ENCODE measurements at regions not wholly inside any gene's neighbourhood (a gene's known extent, or its start where the extent isn't known, plus 50 kb on each side); places are given as distances from the start of the nearest gene placed in this dataset.

GRCh38 chr2:78061732-78062131 lies 539.6 kb upstream of the LRRTM4 start:
- Mint-ChIP-seq H3K4me3 (no peak overlapping the region), H3K27ac (no peak overlapping the region), H3K27me3 (ENCODE audit: low read depth) (no peaks in the 10 kb centered on the region), H3K36me3 (ENCODE audit: low read depth) (no peaks in the 10 kb centered on the region), H3K4me1 (ENCODE audit: low read depth) (no peaks in the 10 kb centered on the region), H3K9me3 (ENCODE audit: insufficient read depth) (peaks cover 7% of the 10 kb centered on the region)
- DNase-seq (no peak), ATAC-seq (no peak)
- CTCF ChIA-PET = no interaction called here
- POLR2A ChIA-PET = no interaction called here

DNA sequence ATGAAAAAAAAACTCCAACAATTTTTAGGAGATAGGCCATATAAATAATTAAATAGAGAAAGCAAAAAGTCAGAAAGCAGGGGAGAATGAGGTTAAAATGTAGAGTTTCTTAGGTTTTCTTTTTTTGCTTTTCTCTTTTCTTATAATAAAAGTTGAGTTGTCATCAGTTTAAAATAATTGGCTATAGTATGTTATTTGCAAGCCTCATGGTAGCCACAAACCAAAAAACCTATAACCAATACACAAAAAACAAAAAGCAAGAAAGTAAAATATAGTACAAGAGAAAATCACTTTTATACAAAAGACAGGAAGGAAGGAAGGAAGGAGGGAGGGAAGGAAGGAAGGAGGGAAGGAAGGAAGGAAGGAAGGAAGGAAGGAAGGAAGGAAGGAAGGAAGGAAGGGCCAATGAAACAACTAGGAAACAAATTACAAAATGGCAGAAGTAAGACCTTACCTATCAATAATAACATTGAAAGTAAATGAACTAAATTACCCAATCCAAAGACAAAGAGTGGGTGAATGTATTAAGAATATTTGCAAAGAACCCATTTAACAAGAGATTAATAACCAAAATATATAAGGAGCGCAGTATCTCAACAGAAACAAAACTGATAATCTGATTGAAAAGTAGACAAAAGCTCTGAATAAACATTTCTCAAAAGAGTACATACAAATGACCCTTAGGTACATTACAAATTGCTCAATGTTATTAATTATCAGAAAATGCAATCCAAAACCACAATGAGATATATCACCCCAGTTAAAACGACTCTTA lies 541.3 kb upstream of the LRRTM4 start:
- Mint-ChIP-seq H3K27me3 (ENCODE audit: low read depth) (no peaks in the 10 kb centered on the region), H3K4me1 (ENCODE audit: low read depth) (no peaks in the 10 kb centered on the region), H3K9me3 (ENCODE audit: insufficient read depth) (peaks cover 7% of the 10 kb centered on the region), H3K36me3 (ENCODE audit: low read depth) (no peaks in the 10 kb centered on the region), H3K27ac (no peak overlapping the region), H3K4me3 (no peak overlapping the region)
- ATAC-seq = no peak
- CTCF ChIA-PET = no interaction called here
- no peak for DNase-seq
- POLR2A ChIA-PET = no interaction called here

DNA sequence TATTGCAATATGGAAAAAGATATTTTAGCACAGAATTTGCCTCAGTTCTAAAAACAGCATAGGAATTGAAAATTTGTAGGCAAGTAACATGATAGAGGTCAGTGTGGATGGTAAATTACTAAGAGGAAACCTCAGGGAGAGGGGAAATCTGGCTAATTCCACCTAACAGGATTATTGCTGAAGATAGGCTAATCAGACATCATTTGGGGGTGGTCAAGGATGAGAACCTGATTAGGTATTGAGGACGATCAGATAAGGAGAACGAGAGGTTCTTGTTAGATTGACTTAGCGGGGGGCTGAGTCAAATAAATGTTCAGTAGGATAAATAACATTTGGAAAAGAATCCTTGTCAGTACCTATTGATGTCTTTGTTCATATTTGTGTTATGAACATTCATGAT lies 543.2 kb upstream of the LRRTM4 start:
- Mint-ChIP-seq H3K4me3 (no peak overlapping the region), H3K27me3 (ENCODE audit: low read depth) (no peaks in the 10 kb centered on the region), H3K27ac (no peak overlapping the region), H3K36me3 (ENCODE audit: low read depth) (no peaks in the 10 kb centered on the region), H3K9me3 (ENCODE audit: insufficient read depth) (no peaks in the 10 kb centered on the region), H3K4me1 (ENCODE audit: low read depth) (no peaks in the 10 kb centered on the region)
- ChIA-PET POLR2A (no interaction called here), CTCF (no interaction called here)
- DNase-seq (no peak), ATAC-seq (no peak)

DNA sequence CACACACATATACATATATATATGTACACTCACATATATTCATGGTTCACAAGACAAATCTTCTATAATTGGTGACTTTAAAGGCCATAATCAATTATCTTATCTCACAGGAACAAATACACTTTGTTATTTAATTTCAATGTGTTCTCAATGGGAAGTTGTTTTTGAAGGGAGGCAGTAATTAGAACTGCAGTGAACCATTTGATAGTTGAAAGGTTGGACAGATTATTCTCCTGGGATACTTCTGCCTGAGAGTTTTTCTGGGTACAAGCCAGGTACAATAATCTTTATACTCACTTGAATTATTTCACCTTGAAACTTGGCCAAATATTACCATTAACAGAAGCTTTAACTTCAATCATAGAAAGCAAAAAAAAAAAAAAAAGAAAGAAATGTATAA lies 546.6 kb upstream of the LRRTM4 start:
- Mint-ChIP-seq H3K4me3 (no peak overlapping the region), H3K27ac (no peak overlapping the region), H3K27me3 (ENCODE audit: low read depth) (no peaks in the 10 kb centered on the region), H3K36me3 (ENCODE audit: low read depth) (no peaks in the 10 kb centered on the region), H3K9me3 (ENCODE audit: insufficient read depth) (no peaks in the 10 kb centered on the region), H3K4me1 (ENCODE audit: low read depth) (no peaks in the 10 kb centered on the region)
- ChIA-PET POLR2A (no interaction called here), CTCF (no interaction called here)
- ATAC-seq (no peak), DNase-seq (no peak)

GRCh38 chr2:78070693-78071092 lies 548.5 kb upstream of the LRRTM4 start:
- Mint-ChIP-seq H3K36me3 (ENCODE audit: low read depth) (no peaks in the 10 kb centered on the region), H3K9me3 (ENCODE audit: insufficient read depth) (peaks cover 4% of the 10 kb centered on the region), H3K27ac (no peak overlapping the region), H3K27me3 (ENCODE audit: low read depth) (no peaks in the 10 kb centered on the region), H3K4me3 (no peak overlapping the region), H3K4me1 (ENCODE audit: low read depth) (no peaks in the 10 kb centered on the region)
- CTCF ChIA-PET = no interaction called here
- no peak for ATAC-seq
- DNase-seq = no peak
- POLR2A ChIA-PET = no interaction called here

GRCh38 chr2:78077633-78078032 lies 555.5 kb upstream of the LRRTM4 start:
- Mint-ChIP-seq H3K27ac (no peak overlapping the region), H3K27me3 (ENCODE audit: low read depth) (no peaks in the 10 kb centered on the region), H3K4me3 (no peak overlapping the region), H3K36me3 (ENCODE audit: low read depth) (no peaks in the 10 kb centered on the region), H3K9me3 (ENCODE audit: insufficient read depth) (peaks cover 32% of the 10 kb centered on the region), H3K4me1 (ENCODE audit: low read depth) (no peaks in the 10 kb centered on the region)
- POLR2A ChIA-PET = no interaction called here
- CTCF ChIA-PET = no interaction called here
- ATAC-seq (no peak), DNase-seq (no peak)

- ChIA-PET CTCF (no interaction called here), POLR2A (no interaction called here)
- H3K4me1 Mint-ChIP-seq (ENCODE audit: low read depth) = no peaks in the 10 kb centered on the region
- DNase-seq = no peak
- no peak for ATAC-seq
- peaks cover 19% of the 10 kb centered on the region for H3K9me3 Mint-ChIP-seq (ENCODE audit: insufficient read depth)
- H3K36me3 Mint-ChIP-seq (ENCODE audit: low read depth) = no peaks in the 10 kb centered on the region
- no peak overlapping the region for H3K27ac Mint-ChIP-seq
- H3K4me3 Mint-ChIP-seq = no peak overlapping the region
- no peaks in the 10 kb centered on the region for H3K27me3 Mint-ChIP-seq (ENCODE audit: low read depth)
These were observed 560.4 kb upstream of the LRRTM4 start for GRCh38 chr2:78082555-78082954.

- no peaks in the 10 kb centered on the region for H3K9me3 Mint-ChIP-seq (ENCODE audit: insufficient read depth)
- ChIA-PET CTCF (no interaction called here), POLR2A (no interaction called here)
- ATAC-seq (no peak), DNase-seq (no peak)
- no peaks in the 10 kb centered on the region for H3K36me3 Mint-ChIP-seq (ENCODE audit: low read depth)
- H3K27me3 Mint-ChIP-seq (ENCODE audit: low read depth) = no peaks in the 10 kb centered on the region
- no peak overlapping the region for H3K4me3 Mint-ChIP-seq
- H3K27ac Mint-ChIP-seq = no peak overlapping the region
- H3K4me1 Mint-ChIP-seq (ENCODE audit: low read depth) = no peaks in the 10 kb centered on the region
These were observed 571.3 kb upstream of the LRRTM4 start for GRCh38 chr2:78093436-78093835.

DNA sequence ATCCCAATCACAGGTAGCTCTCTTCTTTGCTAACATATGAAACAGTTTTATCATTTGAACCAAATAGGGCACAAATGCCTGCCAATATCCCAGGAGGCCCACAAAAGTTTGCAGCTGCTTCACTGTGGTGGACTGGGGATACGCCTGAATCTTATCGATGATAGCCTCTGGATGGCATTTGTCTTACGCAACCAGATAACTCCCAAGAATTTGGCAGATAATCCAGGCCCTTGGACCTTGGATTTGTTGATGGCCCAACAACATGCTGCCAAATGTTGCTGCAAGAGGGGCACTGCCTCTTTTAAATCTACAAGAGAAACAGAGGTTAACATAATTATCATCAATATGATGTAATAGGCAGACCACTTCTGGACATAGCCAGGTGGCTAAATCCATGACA lies 587.1 kb upstream of the LRRTM4 start:
- no peak for DNase-seq
- H3K36me3 Mint-ChIP-seq (ENCODE audit: low read depth) = no peaks in the 10 kb centered on the region
- no peak for ATAC-seq
- no peak overlapping the region for H3K27ac Mint-ChIP-seq
- ChIA-PET CTCF (no interaction called here), POLR2A (no interaction called here)
- peaks cover 27% of the 10 kb centered on the region for H3K9me3 Mint-ChIP-seq (ENCODE audit: insufficient read depth)
- H3K4me3 Mint-ChIP-seq = no peak overlapping the region
- H3K4me1 Mint-ChIP-seq (ENCODE audit: low read depth) = no peaks in the 10 kb centered on the region
- H3K27me3 Mint-ChIP-seq (ENCODE audit: low read depth) = no peaks in the 10 kb centered on the region

- no peak overlapping the region for H3K27ac Mint-ChIP-seq
- no peak overlapping the region for H3K4me3 Mint-ChIP-seq
- CTCF ChIA-PET = no interaction called here
- no peaks in the 10 kb centered on the region for H3K4me1 Mint-ChIP-seq (ENCODE audit: low read depth)
- peaks cover 18% of the 10 kb centered on the region for H3K9me3 Mint-ChIP-seq (ENCODE audit: insufficient read depth)
- DNase-seq = no peak
- ATAC-seq = no peak
- no peaks in the 10 kb centered on the region for H3K27me3 Mint-ChIP-seq (ENCODE audit: low read depth)
- POLR2A ChIA-PET = no interaction called here
- H3K36me3 Mint-ChIP-seq (ENCODE audit: low read depth) = no peaks in the 10 kb centered on the region
These were observed 593.1 kb upstream of the LRRTM4 start for GRCh38 chr2:78115291-78115690.

GRCh38 chr2:78118037-78118436 lies 595.9 kb upstream of the LRRTM4 start:
- POLR2A ChIA-PET = no interaction called here
- Mint-ChIP-seq H3K4me3 (no peak overlapping the region), H3K4me1 (ENCODE audit: low read depth) (no peaks in the 10 kb centered on the region), H3K27me3 (ENCODE audit: low read depth) (no peaks in the 10 kb centered on the region), H3K9me3 (ENCODE audit: insufficient read depth) (peaks cover 10% of the 10 kb centered on the region), H3K36me3 (ENCODE audit: low read depth) (no peaks in the 10 kb centered on the region), H3K27ac (no peak overlapping the region)
- ATAC-seq (no peak), DNase-seq (no peak)
- CTCF ChIA-PET = no interaction called here

GRCh38 chr2:78120275-78120674 lies 598.1 kb upstream of the LRRTM4 start:
- ChIA-PET CTCF (no interaction called here), POLR2A (no interaction called here)
- Mint-ChIP-seq H3K27me3 (ENCODE audit: low read depth) (no peaks in the 10 kb centered on the region), H3K9me3 (ENCODE audit: insufficient read depth) (peaks cover 25% of the 10 kb centered on the region), H3K4me3 (no peak overlapping the region), H3K36me3 (ENCODE audit: low read depth) (no peaks in the 10 kb centered on the region), H3K4me1 (ENCODE audit: low read depth) (no peaks in the 10 kb centered on the region), H3K27ac (no peak overlapping the region)
- DNase-seq (no peak), ATAC-seq (no peak)

DNA sequence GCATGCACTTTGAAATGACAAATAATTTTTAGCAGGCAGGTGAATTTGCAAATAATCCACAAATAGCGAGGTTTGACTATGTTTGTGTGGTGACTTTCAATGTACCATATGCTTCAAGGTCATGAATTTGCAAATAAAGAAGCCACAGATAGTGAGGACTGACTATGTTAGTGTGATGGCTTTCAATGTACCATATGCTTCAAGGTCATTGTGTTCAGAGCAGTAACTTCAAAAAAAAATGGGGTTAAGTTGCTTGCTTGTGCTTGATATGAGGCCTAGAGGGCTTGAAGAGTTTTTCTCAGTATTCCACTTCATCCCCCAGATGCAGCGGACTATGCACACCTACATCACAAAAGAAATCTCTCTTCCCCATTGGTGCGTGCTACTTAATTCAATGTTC lies 602.9 kb upstream of the LRRTM4 start:
- Mint-ChIP-seq H3K27ac (no peak overlapping the region), H3K4me1 (ENCODE audit: low read depth) (no peaks in the 10 kb centered on the region), H3K27me3 (ENCODE audit: low read depth) (no peaks in the 10 kb centered on the region), H3K4me3 (no peak overlapping the region), H3K9me3 (ENCODE audit: insufficient read depth) (peaks cover 24% of the 10 kb centered on the region), H3K36me3 (ENCODE audit: low read depth) (no peaks in the 10 kb centered on the region)
- DNase-seq (no peak), ATAC-seq (no peak)
- CTCF ChIA-PET = no interaction called here
- POLR2A ChIA-PET = no interaction called here

Measured in activated CD8-positive, alpha-beta T cell treated with anti-CD3 and anti-CD28 coated beads, Interleukin-2, amount 10 ng/mL, durations not matched to agents 7 days and 5 days (primary cell).